ENCODE measurements at regions not wholly inside any gene's neighbourhood (a gene's known extent, or its start where the extent isn't known, plus 50 kb on each side); places are given as distances from the start of the nearest gene placed in this dataset.

- no peaks in the 10 kb centered on the region for H3K4me1 ChIP-seq
- no peak for TF ChIP-seq MAZ (IDR thresholded peaks at IDR 0.05; ENCODE audit: borderline replicate concordance, low read depth, low read length)
- no peak for TF ChIP-seq JUN (IDR thresholded peaks at IDR 0.05)
- TF ChIP-seq RCOR1 (IDR thresholded peaks at IDR 0.05; ENCODE audit: low read depth, low read length) = no peak
- no peak for TF ChIP-seq HDAC2 (IDR thresholded peaks at IDR 0.05)
- no peak for TF ChIP-seq POLR2AphosphoS2 (conservative IDR thresholded peaks at IDR 0.05; ENCODE audit: low read length)
- TF ChIP-seq GATA3 (IDR thresholded peaks at IDR 0.05; ENCODE audit: borderline replicate concordance) = no peak
- no peak for TF ChIP-seq HMGXB4 (CRISPR knock-in tag; IDR thresholded peaks at IDR 0.05; ENCODE audit: borderline replicate concordance)
- no peak for TF ChIP-seq BHLHE40 (IDR thresholded peaks at IDR 0.05; ENCODE audit: low read depth, low read length)
- no peak for TF ChIP-seq NFE2L2 (conservative IDR thresholded peaks at IDR 0.05; ENCODE audit: low read length)
- no peak for TF ChIP-seq NR3C1 (IDR thresholded peaks at IDR 0.05)
- TF ChIP-seq BCL3 (IDR thresholded peaks at IDR 0.05) = no peak
- no peak for TF ChIP-seq KDM1A (IDR thresholded peaks at IDR 0.05; ENCODE audit: low read depth)
- no peak for TF ChIP-seq TFCP2L1 (CRISPR knock-in tag; IDR thresholded peaks at IDR 0.05)
- no peak for TF ChIP-seq TP53 (CRISPR knock-in tag; IDR thresholded peaks at IDR 0.05)
- TF ChIP-seq CBX8 (IDR thresholded peaks at IDR 0.05) = no peak
- TF ChIP-seq EHF (CRISPR knock-in tag; IDR thresholded peaks at IDR 0.05) = no peak
- TF ChIP-seq JUNB (IDR thresholded peaks at IDR 0.05) = no peak
- TF ChIP-seq EP300 (IDR thresholded peaks at IDR 0.05) = no peak
- TF ChIP-seq POLR2A (IDR thresholded peaks at IDR 0.05; ENCODE audit: low read length) = no peak
- no peak for TF ChIP-seq ESRRA (IDR thresholded peaks at IDR 0.05; ENCODE audit: borderline replicate concordance, low read length)
- DNase-seq (ENCODE audit: low read depth in 1 of 2, low spot score in 1 of 2) = no peak
- 46% methylated on average over 12 of the region's 13 CpGs for WGBS (ENCODE audit: missing lambda C conversion rate)
- no peak for FAIRE-seq
- no peaks in the 10 kb centered on the region for H3K9me3 ChIP-seq
- H3K27ac ChIP-seq = no peak overlapping the region
- no peak overlapping the region for H3K4me2 ChIP-seq
- ChIA-PET POLR2A (no interaction called here), CTCF (interaction anchor here (0.7 kb wide), 1 partner anchor 9 kb away, joined by 3 read pairs; no protein-coding TSS in a partner anchor)
- no peak overlapping the region for H3K4me3 ChIP-seq
- ATAC-seq = no peak
Observed at GRCh38 chr3:10596746-10597448, 91.5 kb upstream of the ATP2B2 start.

DNA sequence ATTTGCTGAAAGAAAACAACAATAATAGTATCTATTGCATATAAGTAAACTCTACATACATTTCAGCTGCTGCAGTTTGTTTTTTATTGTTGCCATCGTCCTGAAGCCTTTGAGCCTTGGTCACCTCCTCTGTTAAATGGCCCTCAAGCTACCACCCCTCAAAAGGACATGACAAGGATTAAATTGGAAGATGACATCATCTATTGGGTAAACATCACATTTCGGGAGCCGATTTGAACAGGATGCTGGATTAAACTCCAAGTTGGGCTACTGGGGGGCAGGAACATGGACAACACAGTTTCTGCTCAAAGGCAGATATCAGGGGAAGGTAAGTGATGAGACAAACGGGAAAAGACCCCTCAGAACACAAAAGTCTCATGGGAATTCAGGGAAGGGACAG, 92.3 kb upstream of the ATP2B2 start:
- CTCF ChIA-PET = interaction anchor here (1.1 kb wide), 1 partner anchor 103 kb away, joined by 3 read pairs; no protein-coding TSS in a partner anchor
- Histone ChIP-seq H3K4me1 (no peaks in the 10 kb centered on the region), H3K27ac (no peak overlapping the region), H3K9me3 (no peaks in the 10 kb centered on the region), H3K4me3 (no peak overlapping the region), H3K4me2 (no peak overlapping the region)
- 7% methylated on average over 4 of the region's 4 CpGs for WGBS (ENCODE audit: missing lambda C conversion rate)
- no peak for TF ChIP-seq ZSCAN20 (CRISPR knock-in tag; IDR thresholded peaks at IDR 0.05)
- TF ChIP-seq RFX5 (IDR thresholded peaks at IDR 0.05) = no peak
- no peak for TF ChIP-seq FOXS1 (CRISPR knock-in tag; IDR thresholded peaks at IDR 0.05)
- no peak for TF ChIP-seq CBX2 (IDR thresholded peaks at IDR 0.05; ENCODE audit: borderline replicate concordance, low read depth)
- DNase-seq (ENCODE audit: low read depth in 1 of 2, low spot score in 1 of 2) = no peak
- POLR2A ChIA-PET = no interaction called here
- FAIRE-seq = no peak
- ATAC-seq = no peak

- Histone ChIP-seq H3K9me3 (no peaks in the 10 kb centered on the region), H3K27ac (no peak overlapping the region), H3K4me3 (no peak overlapping the region), H3K4me1 (no peaks in the 10 kb centered on the region), H3K4me2 (no peak overlapping the region)
- WGBS (ENCODE audit: missing lambda C conversion rate) = 37% methylated on average over 6 of the region's 6 CpGs
- no peak for DNase-seq (ENCODE audit: low read depth in 1 of 2, low spot score in 1 of 2)
- POLR2A ChIA-PET = no interaction called here
- ATAC-seq = no peak
- no peak for TF ChIP-seq CEBPB (IDR thresholded peaks at IDR 0.05)
- no peak for TF ChIP-seq SREBF2 (IDR thresholded peaks at IDR 0.05)
- TF ChIP-seq EP300 (IDR thresholded peaks at IDR 0.05) = no peak
- no peak for TF ChIP-seq EHMT2 (IDR thresholded peaks at IDR 0.05; ENCODE audit: low read depth)
- TF ChIP-seq CBX8 (IDR thresholded peaks at IDR 0.05) = no peak
- no peak for TF ChIP-seq POLR2A (IDR thresholded peaks at IDR 0.05; ENCODE audit: low read length)
- CTCF ChIA-PET = interaction anchor here (1.2 kb wide), 1 partner anchor 15 kb away, joined by 5 read pairs; no protein-coding TSS in a partner anchor
- no peak for FAIRE-seq
Observed at GRCh38 chr3:10599017-10599416, 93.6 kb upstream of the ATP2B2 start.
